Right renal cortex interstitium (tissue), 3 donors: ENCODE measurements at regions not wholly inside any gene's neighbourhood (a gene's known extent, or its start where the extent isn't known, plus 50 kb on each side); places are given as distances from the start of the nearest gene placed in this dataset.
"Not testable (repeated sequence)": the region's sequence is repeated elsewhere in the genome, so short reads cannot be mapped to it uniquely, and the experiment has no call there.

Experiments
- DNase-seq, 3 donors: peaks; one replicate each; pipeline ENCODE4 v3.0.0-alpha.2; 2013; ENCODE audit warnings: low read depth in 3 of 3, low spot score in 2 of 3

DNA sequence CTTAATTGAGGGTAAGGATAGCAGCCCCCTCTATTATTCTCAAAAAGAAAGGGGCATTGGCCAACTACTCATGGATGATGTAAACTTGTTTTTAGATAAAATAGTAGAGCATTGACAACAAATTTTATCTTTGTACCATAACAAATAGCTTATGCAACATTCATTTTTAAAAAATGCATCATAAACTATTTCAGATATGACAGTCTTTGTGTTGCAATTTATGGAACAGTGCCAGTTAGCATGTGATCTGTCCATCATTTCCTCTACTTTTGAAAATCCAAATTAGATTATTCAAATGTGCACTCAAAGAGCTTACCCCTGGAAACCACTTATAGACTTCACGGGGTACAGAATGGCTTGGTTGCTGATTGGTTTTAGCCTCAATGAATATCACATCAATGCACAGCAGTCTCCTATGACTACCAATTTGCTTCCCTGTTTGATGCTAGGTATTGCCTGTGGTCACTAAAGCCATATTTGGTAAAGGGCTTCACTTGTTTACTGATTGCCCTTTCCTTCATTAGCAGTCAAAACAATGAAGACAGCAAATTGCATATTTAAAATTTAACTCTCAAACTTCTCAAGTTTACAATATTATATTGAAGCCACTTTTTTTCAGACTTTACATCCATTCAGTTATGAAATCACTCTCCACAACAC is 274.9 kb upstream of the MGAT4C start:
- DNase-seq: no peak

DNA sequence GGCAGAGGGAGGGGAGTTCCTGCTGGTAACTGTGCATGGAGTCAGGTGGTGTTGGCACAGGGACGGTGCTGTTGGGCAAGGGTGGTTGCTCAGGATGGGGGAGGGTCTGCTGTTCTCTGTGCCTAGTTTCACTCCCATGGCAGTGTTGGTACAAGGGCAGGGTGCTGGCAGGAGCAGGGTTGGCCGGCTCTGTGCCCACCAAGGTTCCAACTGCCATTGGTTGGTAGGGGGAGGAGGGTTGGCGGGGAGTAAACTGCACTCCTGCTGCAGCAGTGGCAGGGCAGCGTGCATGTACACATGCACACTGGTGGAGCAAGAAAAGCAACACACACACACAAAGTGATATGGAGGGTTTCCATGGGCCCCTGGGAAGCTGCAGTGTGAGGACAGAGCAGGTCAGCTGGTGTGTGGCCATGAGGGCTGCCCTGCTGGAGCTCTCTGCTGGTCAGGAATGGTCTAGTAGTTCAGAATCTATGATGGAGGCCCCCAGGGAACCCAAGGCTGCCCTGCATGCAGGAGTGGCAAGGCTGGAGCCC is 269.9 kb upstream of the MGAT4C start:
- no peak for DNase-seq

GRCh38 chr12:86523844-86524243 is 267.7 kb upstream of the MGAT4C start:
- DNase-seq: no peak

DNA sequence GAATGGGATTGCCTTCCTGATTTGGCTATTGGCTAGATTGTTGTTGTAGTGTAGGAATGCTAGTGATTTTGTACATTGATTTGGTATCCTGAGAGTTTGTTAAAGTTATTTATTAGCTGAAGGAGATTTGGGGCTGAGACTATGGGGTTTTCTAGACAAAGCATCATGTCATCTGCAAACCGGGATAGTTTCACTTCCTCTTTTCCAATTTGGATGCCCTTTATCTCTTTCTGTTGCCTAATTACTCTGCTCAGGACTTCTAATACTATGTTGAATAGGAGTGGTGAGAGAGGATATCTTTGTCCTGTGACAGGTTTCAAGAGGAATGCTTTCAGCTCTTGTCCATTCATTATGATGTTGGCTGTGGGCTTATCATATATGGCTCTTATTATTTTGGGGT is 265.7 kb upstream of the MGAT4C start:
- no peak for DNase-seq

GRCh38 chr12:86513226-86513625 is 257.0 kb upstream of the MGAT4C start:
- no peak for DNase-seq

GRCh38 chr12:86496595-86496994 is 240.4 kb upstream of the MGAT4C start:
- DNase-seq: no peak

DNA sequence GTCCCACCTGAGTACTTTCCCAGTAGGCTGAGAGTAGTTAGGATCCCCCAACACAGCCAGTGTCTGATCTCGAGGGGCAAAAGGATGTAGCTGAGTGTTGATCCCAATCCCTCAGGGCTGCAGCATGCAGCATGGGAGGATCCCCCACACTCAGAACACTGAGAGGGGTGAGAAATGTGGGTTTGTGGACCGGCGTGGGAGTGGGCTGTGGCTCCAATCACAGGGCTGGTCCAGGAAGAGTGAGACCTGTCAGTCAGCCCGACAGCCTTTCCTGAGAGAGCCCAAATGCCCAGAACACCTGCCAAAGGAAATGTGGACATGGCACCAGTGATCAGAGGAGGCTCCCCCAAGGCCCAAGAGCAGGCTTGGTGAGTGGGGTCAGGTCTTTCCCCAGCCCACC is 228.3 kb upstream of the MGAT4C start:
- DNase-seq: no peak

GRCh38 chr12:86473231-86473630 is 217.0 kb upstream of the MGAT4C start:
- DNase-seq: no peak

- DNase-seq: no peak
These were observed 200.6 kb upstream of the MGAT4C start for GRCh38 chr12:86456776-86457175.

DNA sequence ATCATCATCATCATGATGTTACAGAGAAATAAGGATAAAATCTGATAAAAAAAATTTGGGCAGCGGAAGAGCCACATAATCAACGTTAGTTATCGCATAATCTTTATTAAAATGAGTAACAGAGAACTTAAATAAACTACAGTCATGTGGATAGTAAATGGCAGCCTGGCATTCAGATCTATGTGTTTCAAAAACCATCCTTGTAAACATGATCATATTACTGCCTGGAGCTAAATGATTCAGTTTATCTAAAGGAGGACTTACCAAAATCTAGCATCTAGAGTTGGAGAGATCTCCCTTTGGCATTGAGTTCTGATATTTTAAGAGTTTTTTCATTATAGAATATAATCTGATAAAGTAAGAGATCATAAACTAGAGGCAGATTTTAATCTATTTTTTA is 200.1 kb upstream of the MGAT4C start:
- DNase-seq: no peak

GRCh38 chr12:86445356-86445755 is 189.2 kb upstream of the MGAT4C start:
- no peak for DNase-seq

DNA sequence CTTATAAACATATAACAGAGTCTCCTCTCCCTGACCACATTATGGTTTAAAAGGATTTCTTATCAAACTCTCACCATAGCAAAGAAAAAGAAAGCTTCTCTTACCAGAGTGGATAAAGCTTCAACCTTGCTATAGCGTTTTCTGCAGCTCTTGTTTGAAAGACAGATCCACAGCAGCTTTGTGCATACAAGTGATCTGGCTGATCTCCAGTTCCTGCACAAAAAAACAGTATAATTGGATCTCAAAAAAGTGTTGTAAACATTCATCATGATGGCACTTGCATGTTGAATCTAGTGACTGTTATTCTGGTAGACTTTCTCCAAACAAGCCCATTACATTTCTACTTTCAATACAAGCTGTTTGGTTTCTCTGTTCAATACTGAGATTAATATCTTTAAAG is 178.9 kb upstream of the MGAT4C start:
- DNase-seq: no peak

- DNase-seq: no peak
These were observed 173.6 kb upstream of the MGAT4C start for GRCh38 chr12:86429824-86430223.

GRCh38 chr12:86421333-86421732 is 165.1 kb upstream of the MGAT4C start:
- DNase-seq: no peak

DNA sequence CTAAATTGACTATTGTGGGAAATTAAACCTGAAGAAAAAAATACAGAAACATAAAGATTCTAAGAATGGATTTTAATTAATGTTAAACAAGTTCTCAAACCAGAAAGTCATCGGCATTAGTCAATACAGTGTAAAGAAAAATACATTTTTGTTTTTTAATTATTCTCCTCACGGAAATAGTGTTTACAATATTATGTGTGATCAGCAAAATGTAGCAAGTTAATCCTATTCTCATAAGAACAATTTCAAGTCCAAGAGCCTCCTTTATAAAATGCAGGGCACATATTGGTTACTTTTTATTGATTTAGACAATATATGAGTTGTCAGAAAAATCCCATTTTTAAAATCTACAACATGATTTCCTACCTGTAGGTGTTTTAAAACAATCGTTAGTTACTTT is 158.0 kb upstream of the MGAT4C start:
- DNase-seq: no peak

DNA sequence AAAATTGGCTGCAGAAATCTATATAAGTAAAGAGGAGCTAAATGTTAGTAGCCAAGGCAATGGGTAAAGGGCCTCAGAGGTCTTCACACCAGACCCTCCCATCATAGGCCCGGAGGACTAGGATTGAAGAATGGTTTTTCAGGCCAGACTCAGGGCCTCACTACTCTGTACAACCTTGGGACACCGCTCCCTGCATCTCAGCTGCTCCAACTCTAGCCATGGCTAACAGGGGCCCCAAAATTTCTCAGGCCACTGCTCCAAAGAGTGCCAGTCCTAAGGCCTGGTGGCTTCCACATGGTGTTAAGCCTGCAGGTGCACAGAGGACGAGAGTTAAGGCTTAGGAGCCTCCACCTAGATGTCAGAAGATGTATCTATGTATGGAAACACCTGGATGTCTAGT is 155.5 kb upstream of the MGAT4C start:
- no peak for DNase-seq

DNA sequence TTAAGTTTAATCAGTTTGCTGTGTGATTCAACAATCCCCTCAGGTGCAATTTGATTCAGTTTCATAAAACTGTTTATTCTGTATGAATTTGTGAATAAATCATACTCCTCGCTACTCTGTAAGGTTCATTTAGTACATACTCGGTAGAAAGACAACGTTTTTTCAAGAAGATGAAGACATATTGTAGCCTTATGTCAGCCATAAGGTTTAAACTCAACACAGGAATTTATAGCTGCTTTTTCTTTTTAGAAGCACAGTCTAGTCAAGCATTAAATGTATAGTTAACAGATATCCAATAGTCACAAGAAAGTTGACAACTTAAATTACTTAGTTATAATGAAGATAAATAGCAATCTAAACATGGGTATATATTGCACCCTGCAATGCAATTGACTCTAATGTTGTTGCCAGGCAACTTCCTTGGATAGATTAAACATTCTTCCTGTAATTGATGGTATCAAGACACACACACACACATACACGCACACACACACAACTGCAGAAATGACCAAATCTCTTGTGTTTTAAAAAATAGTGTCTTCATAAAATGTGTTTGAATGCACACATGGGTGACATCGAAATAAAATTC is 151.5 kb upstream of the MGAT4C start:
- no peak for DNase-seq

GRCh38 chr12:86389949-86390348 is 133.8 kb upstream of the MGAT4C start:
- DNase-seq: no peak

- no peak for DNase-seq
These were observed 131.5 kb upstream of the MGAT4C start for GRCh38 chr12:86387591-86388145.

GRCh38 chr12:86383759-86384158 is 127.6 kb upstream of the MGAT4C start:
- not testable (repeated sequence) for DNase-seq

- DNase-seq: no peak
These were observed 123.1 kb upstream of the MGAT4C start for GRCh38 chr12:86379337-86379736.

GRCh38 chr12:86376052-86376451 is 119.9 kb upstream of the MGAT4C start:
- DNase-seq: no peak
